GM18520 (cell line): ENCODE measurements at regions not wholly inside any gene's neighbourhood (a gene's known extent, or its start where the extent isn't known, plus 50 kb on each side); places are given as distances from the start of the nearest gene placed in this dataset.

ENCODE experiments used
- ATAC-seq: cut with Tn5 transposase; IDR thresholded peaks from one replicate; pipeline ENCODE4 v1.9.1; 2021; ENCODE audit not compliant: unreplicated experiment

DNA sequence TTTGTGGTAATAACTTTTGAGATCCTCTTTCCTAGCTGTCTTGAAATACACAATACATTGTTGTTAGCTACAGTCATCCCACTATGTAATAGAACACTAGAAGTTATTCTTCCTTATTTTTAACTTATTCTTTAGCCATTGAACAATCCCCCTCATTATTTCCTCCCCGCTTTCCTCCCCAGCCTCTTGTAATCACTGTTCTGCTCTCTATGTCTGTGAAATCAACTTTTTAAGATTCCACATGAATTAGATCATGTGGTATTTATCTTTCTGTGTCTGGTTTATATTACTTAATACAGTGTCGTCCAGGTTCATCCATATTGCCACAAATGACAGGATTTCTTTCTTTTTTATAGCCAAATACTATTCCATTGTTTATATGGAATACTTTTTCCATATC is 72.9 kb downstream of the SLC10A2 start:
- ATAC-seq = no peak

DNA sequence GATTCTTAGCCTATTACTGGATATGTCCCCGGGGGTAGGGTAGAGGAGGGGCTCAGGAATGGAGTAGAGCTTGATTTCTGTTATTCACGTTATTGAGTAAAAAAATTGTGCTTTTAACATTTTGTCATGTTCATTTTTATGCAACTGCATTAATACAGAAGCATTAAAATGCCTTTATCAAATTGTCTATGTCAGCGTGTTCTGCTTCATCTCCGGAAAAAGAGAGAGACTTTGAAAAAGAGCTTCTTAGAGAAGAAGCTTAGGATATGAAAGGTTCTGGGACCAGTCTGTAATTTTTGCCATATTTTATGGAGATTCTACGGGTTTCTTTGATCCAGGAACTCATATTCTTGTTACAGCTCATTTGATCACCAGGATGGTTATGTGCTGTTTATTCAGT is 82.0 kb downstream of the SLC10A2 start:
- ATAC-seq = no peak

DNA sequence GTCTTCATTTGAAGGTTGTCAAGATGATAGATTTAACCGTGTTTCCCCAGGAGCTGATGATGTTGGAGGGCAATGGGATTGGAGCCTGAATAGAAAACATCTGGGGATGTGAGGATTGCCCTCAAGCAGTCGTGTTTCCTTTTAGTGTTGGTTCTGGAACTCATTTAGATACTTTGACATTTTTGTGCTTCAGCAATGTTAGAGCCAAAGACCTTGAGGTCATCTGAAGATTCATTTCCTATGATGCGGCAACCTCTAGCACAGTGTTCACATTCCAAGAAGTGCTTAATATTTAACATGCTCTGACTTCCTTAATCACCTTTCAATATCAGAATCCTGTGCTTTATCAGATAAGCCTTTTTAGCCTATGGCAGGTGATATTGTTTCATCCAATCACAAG is 82.7 kb downstream of the SLC10A2 start:
- no peak for ATAC-seq

DNA sequence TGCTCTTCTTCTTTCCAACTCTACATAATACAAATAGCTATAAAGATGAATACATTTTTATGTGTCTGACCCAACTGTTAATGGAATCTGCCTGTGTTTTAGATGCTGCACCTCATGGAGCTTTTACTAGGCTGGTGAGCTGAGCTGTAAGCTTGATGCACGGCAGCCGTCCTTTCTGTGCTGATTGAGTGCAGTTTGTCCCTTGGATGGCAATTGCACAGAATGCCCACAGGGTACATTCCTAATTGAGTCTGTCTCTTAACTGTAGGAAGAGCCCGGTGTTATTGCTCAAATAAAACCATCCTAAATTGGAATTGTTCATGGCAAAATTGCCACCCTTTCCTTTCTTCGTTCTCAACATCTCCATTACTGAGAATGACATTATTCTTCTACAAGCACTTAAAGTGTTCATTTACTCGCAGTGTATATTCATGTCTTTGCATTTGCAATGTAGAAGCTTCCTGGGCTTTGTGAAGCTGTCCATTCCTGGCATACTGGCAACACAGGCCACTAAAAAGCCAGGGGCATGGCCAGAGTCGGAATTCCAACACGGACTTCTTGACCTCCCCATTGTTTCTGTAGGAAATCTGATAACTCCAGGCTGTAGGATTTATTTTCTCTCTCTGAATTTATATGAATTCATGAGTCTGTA is 85.8 kb downstream of the SLC10A2 start:
- ATAC-seq = no peak

DNA sequence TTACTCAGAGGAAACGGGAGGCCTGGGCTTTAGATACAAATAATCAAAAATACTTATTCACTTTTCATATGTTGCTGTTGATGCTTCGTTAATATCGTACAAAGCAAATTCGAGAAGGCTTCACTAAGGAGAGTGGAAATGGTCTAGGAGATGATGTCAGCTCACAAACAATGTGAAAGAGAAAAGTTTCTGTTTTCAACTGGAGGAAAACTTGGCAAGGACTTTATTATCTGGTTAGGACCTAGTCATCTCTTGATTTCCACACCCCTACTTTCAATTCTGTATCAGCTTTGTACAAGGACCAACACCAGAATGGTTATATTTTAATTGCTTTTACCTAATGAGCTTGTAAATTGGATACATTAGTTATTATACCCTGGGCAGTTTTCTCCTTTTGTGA is 88.0 kb downstream of the SLC10A2 start:
- no peak for ATAC-seq

DNA sequence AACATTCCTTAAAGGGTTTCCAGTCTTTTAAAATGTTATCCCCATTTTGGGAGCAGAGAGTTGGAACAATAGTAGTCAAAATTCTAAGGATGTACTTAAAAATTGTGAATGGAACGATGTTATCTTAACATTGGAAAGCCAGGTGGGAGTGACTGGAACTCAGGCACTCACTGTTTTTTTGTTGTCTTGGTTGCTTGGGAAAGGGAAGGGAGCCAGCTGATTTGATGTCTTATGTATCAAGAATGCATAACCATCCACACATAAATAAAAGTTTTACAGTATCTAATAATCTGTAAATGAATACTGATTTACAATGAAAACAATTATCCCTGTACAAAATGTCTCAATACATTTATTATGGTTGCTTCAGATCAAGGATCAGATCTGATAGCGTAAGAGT is 88.7 kb downstream of the SLC10A2 start:
- ATAC-seq = no peak

DNA sequence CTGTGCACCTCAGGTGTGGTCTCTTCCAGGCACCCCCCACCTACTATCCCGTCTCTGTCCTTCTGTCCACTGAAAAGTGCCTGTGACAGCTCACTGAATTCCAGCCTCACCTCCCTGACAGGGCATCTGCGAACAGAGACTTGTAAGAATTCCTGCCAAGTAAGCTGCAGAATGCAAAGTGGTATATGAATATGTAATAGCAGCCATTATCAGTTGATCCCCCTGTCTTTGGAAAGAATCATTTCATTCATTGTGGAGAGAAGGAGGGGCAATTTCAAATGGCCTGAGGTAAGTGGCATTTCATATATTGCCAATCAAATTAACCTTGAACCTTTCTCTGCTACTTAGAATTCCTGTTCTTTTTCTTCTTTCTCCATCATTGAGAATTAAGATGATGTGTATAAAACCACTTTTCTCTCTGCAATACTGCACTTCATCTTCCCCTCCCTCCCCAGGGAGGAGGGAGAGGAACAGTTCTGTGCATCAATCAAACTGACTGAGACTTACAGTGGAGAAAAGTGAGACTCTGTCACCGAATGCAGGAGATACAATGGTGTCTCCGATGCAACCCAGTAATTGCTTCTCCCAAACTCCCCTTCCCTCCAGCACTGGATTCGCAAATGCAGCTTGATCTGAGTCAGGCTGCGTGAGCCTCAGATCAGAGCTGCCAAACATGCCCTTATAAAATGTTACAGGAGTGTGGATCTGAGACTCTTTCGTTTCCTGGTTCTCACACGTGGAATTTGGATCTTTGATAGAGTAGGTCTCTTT is 91.7 kb downstream of the SLC10A2 start:
- no peak for ATAC-seq

DNA sequence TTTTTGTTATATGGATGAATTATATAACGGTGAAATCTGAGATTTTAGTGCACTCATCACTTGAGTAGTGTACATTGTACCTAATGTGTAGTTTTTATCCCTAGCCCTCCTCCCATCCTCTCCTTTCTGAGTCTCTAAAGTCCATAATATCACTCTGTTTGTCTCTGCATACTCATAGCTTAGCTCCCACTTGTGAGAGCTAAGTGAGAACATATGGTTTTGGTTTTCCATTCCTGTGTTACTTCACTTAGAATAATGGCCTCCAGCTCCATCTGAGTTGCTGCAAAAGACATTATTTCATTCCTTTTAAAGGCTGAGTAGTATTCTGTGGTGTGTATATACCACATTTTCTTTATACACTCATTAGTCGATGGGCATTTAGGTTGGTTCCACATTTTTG is 94.0 kb downstream of the SLC10A2 start:
- no peak for ATAC-seq

DNA sequence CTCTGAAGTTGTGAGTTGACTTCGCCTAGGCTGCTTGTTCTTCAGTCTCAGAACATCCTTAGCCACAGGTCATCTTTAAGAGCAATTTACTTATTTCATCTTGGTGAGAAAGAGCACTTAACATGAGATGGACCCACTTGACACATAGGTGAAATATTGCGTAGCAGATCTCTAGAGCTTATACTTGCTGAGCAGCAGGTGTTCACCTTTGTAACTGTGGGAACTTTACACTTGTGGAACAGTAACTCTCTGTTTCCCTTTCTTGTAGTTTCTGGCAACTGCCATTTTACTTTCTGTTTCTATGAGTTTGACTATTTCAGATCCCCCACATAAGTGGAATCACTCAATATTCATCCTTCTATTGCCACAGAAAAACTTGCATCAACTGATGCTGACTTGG is 95.7 kb downstream of the SLC10A2 start:
- ATAC-seq = peak; percentile 98

DNA sequence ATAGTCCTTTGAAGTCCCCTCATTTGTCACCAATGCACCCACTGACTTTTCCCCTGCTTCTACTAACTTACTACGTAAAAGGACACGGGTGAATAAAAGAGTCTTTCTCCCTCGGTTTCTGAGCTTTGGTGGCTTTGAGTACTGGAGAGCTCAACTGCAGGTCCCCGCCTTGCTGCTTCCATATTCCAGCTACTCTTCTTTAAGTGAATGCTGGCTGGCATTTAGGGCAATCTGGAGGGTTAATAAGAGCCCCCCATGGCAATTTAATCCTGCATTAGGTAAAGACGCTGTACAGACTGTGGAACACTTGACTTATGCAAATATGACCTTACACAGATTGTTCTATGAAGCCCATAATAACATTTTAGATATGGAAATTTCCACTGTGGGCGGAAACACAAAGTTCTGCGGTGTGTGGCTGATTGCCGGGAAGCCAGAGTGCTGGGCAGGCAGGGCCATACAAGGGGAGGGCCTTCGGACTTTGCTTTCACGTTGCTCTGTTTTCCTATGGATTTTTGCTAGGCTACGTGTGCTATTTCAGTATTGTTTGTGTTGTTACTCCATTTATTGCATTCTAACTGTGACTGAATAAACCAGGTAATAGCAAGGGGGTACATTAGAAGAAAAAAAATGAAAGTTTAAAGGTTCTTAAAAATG is 97.5 kb downstream of the SLC10A2 start:
- ATAC-seq = no peak

DNA sequence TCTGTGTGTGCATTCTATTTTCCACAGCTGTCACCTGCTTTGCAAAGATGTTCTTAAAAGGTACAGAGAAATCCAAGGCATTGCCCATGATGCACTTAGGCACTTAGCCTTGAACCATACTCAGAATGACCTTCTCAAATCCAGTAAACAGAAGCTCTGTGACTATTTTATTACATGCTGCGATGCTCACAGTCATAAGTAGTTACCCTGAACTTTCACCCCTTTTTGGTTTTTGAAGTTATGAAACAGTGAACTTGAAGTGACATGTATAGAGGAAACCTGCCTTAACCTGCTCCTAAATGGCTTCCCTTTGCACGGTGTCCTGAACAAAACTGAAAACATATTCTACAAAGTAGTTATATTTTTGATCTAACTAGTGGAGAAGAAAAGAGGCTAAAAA is 100.4 kb downstream of the SLC10A2 start:
- no peak for ATAC-seq

DNA sequence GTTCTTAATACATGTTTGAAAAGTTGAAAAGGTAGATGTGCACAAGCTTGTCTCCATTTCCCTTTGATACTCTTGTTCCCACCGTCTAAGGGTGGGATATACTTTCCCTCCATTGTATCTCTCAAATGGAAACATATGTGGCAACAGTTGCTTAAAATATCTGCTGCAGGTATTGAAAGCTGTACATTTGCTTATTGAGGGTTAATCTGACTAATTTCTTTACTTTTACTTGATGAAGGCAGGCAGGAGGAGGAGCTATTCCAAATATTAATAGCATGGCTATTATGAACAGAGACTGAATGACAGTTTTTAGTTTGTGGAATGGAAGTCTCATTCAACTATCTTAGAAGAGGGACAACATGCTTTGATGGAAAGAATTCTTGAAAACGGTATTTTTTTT is 103.8 kb downstream of the SLC10A2 start:
- ATAC-seq = no peak

DNA sequence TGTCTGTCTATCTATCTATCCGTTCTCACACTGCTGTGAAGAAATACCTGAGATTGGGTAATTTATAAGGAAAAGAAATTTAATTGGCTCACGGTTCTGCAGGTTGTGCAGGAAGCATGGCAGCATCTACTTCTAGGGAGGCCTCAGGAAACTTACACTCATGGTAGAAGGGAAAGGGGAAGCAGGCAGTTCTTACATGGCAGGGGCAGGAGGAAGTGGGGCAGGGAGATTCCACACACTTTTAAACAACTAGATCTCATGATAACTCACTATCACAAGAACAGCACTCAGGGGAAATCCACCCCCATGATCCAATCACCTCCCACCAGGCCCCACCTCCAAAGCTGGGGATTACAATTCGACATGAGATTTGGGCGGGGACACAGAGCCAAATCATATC is 105.3 kb downstream of the SLC10A2 start:
- no peak for ATAC-seq

DNA sequence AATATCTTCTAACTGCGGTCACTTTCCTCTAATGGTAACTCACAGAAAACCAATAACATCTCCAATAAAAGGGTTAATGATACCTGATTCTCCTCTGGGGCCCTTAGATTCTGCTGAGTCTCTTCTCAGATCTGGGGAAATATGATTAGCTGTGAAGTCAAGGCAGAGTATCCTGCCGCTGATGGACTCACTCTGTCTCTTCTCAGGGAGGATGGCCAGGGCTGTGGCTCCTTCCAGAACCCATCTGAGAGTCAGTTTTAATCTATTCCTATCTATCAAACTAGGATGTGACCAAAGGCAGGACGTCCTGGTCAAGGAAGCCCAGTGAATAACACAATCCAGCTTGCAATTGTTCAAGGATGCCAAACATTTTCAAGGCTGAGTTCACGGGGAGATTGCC is 109.8 kb downstream of the SLC10A2 start:
- no peak for ATAC-seq

DNA sequence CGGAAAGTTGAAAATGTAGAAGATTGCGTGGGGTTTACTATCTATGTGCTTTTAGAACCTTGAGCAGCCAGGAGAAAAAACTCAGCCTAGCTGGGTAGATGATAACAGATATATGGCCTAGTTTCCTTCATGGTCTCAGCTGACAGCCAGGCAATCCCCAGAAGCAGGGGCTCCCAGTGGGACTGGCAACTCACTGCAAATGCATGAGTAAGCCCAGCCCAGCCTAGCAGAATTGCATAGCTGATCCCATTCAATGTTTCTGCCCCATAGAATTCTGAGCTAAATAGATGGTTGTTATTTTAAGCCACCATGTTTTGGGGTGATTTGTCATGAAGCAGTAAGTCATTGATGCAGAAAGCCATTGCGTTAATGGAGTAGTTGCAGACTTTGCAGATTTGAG is 108.5 kb downstream of the ERCC5 start:
- ATAC-seq = no peak

DNA sequence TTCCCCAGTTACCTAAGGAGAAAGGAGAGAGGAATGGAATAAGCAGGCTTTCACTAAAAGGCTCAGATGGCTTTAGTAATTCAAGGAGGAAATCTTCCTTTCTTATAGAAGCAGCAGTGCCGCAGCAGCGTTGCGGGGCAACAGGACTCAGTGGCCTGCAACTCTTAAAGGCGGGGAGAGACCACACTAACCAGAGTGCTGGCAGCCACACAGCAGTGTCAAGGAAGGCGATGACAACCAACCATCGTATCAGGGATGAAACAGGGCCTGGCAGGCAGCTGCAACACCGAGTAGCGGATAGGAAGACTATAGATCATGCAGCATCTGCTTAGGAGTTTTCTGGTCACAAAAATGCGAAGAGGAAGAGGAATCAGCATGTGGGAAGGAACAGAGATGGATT is 106.0 kb downstream of the ERCC5 start:
- ATAC-seq = no peak

DNA sequence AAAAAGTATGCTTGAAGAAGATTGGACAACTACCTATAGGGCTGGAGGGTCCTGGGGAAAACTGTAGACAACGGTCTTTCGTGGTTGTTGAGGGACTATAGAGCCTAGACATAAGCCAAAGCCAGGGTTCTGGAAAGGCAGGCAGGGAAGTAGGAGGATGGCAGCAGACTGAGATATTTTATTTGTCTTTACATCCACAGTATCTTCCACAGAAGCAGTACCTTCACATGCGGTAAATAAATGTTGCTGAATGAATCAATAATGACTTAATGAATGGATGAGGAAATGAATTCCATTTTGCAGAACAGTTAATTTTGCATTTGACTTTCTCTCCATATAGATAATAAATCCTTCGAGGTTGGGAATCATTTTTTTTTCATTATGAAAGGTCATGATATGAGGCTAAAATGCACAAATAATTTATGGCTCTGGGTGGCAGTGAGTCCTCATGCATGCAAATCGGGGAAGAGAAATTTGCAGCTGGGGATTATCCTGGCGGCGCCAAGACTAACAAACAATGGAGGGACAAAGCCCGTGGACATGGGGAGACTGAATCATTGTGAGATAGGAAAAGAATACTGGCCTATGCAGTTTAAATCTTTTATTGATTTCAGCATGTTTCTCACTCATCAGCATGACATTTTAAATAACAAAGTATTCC is 102.0 kb downstream of the ERCC5 start:
- no peak for ATAC-seq

DNA sequence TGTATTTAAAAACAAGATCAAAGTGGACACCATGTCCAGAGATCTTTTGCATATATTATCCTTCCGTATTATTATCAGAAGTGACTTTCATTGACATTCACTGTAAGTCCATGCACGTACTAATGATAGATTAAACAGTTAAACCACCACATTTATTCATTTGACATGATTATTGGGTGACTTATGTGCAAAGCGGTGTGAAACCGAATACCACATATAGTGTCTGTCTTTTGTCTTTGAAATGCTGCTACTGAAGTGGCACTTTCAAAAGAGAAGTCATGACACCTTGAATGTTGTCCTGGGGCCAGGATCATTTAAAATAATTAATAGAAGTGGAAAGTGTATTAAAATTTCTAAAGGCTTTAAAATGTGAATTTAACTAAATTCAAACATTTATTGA is 100.1 kb downstream of the ERCC5 start:
- no peak for ATAC-seq

DNA sequence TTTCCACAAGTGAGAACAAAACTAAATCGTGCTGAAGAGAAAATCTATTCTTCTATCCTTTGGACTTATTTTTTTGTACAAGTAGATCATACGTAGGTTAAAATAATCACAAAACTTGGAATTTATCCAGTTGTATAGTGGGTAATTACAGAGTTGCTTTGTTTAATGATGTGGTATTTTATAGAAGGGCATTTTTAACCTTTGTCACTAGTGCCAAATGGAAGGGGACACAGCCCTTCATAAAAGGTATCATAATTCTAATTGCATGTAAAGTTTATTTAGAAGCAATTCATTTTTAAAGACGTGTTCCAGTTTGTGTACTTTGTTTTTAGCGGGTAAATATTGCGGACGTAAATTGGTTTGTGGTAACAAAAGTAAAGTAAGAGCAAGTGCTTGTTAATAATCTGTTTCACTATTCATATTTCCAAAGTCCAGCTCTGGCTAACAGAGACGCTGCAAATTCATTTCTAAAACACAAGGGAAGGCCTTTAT is 99.5 kb downstream of the ERCC5 start:
- no peak for ATAC-seq

DNA sequence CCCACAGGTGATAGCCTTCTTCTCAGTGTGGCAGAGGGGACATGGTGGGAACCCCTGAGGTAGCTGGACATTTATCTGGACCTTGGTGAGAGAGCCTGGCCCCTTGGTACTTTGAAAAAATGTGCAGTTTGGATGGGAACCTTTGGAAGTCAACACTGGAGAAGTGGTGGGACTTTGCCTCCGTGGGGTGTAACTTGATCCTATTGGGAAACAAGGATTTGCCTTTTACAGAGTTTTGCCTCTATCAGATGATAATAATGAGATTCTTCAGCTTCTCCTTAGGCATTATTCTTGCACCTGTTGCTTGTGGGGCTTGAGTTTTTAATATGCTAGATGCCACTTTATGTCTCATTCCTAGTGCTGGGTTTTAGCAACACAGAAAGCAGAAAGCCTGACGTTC is 99.0 kb downstream of the ERCC5 start:
- ATAC-seq = no peak

DNA sequence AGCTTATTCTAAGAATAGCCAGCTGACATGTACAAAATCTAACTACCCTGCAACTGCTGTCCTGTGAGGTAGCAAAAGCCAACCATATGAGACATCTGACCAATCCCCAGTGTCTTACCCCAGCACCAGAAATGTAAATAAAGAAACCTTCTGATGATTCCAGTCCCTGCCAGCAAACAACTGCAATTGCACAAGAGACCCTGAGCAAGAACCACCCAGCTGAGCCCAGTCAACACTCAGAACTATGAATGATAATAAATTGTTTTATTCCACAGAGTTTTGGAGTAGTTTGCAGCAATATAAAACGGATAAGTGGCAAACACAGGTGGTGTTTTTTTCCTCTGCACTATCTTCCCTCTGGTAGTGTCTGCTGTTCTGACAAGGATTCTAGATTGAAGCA is 94.9 kb downstream of the ERCC5 start:
- no peak for ATAC-seq

DNA sequence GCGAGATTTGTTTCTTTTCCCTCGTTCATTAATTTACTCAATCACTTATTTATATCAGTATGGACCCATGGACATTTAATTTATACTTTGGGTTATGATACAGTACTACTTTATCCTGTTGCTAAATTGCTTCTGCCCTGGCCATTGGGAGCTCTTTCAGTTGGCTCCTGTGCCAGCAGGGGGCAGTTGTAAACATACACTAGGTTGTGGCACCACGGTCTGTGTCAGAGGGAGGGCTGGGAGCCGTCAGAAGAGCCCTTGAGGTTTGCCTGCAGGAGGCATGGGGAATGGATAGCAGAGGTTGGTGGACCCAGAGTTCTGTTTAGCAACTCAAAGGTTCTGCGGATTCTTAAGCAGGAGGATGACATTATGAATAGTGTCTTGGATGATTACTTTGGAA is 94.3 kb downstream of the ERCC5 start:
- no peak for ATAC-seq
